EL (cell line): ENCODE measurements at regions not wholly inside any gene's neighbourhood (a gene's known extent, or its start where the extent isn't known, plus 50 kb on each side); places are given as distances from the start of the nearest gene placed in this dataset.
A peak's percentile ranks its signal among the peaks of the same experiment; 100 is the strongest.

Experiments used
- DNase-seq: peaks from one replicate; pipeline ENCODE4 v3.0.0-alpha.2; 2016

DNA sequence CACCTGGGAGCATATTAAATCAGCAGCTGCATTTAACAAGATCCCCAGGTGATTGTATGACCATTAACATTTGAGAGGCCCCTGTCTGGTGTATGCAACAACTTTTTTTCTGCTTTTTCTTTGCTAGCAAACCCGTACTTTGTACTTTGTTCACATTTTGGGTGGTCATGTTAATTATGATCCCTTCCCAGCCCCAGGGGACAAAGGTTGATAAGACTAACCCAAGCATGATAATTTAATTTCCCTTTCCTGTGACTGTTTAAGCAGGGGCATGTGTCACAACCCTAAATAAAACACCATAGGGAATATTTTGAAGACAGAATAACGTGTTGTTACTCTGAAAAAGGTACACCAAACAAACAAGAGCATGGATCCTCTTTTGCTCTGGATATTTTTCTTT lies 332.0 kb downstream of the PCDH18 start:
- DNase-seq: no peak

DNA sequence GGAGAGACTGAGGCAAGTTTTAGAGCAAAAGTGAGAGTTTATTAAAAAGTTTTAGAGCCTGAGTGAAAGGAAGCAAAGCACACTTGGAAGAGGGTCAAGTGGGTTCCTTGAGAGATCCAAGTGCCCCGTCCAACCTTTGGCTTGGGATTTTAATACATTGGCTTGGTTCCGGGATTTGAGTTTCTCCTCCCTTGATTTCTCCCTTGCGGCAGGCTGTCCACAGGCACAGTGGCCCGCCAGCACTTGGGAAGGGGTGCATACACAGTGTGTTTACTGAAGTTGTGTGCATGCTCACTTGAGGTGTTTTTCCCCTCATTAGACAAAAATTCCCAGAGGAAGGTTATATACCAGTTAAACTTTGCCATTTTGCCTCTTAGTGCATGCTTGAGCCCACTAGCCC lies 333.5 kb downstream of the PCDH18 start:
- DNase-seq: no peak

DNA sequence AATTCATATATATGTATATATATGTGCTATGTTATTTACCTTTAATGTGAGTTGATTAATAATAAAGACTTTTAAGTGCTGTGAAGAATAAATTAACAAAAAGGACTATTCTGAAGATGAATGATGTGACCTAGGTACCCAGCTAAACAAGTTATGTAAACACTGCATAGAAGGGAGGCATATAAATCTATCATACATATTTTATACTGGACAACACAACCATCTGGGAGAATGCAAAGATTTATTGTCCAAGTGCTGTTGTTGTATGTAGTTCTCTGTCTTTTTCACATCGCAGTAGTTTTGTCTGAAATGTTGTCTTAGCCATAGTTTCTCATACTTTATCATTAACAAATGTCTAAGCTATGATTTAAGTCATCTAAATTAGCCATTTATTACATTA lies 337.6 kb downstream of the PCDH18 start:
- no peak for DNase-seq

DNA sequence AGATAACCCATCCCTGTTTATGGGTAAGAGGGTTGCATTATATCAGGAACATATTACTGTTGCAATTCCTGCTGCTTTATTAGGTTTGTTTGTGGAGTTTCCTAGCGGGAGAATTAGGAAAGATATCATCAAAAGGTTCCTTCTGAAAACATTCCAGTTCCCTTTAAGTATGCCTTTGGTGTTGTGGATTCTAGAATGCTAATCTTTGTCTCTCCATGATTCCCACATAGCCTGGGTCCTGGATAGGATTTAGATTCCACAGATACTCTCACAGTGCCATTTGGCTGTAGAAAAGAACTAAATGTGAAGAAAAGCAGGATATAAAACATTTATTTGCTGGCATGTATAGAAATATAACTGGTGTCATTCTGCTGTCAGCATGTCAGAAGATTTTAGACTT lies 338.7 kb downstream of the PCDH18 start:
- DNase-seq: no peak

GRCh38 chr4:137181293-137181899 lies 350.9 kb downstream of the PCDH18 start:
- no peak for DNase-seq

GRCh38 chr4:137180349-137180748 lies 351.9 kb downstream of the PCDH18 start:
- no peak for DNase-seq

DNA sequence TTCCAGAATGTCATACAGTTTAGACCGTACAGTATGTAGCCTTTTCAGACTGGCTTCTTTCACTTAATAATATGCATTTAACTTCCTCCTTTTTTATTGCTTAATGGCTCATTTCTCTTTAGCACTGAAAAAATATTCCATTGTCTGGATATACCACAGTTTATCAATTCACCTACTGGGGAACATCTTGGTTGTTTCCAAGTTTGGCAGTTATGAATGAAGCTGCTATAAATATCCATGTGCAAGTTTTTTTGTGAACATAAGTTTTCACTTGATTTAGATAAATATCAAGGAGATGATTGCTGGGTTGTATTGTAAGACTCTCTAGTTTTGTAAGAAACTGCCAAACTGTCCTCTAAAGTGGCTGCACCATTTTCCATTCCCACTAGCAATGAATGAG lies 375.5 kb downstream of the PCDH18 start:
- no peak for DNase-seq

DNA sequence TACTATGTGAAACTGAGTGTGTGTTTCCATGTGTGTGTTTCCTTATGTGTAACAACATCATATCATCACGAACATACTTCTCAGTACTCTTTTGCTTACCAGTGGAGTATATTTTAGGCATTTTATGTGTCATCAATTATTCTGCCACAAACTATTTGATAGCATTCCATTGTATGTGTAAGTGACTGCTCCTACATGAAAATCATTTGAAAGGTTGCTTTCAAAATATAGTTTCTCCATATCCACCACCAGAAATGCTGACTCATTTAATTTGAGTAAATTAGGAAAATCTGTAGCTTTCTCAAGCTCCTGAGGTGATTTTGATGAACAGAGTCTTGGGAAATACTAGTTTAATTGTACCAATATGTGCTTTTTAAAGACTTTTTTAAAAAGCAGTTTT lies 376.2 kb downstream of the PCDH18 start:
- DNase-seq: peak; percentile 72

- no peak for DNase-seq
Observed at GRCh38 chr4:137131201-137131600, 401.1 kb downstream of the PCDH18 start.

- no peak for DNase-seq
Observed at GRCh38 chr4:137129845-137130244, 402.4 kb downstream of the PCDH18 start.

DNA sequence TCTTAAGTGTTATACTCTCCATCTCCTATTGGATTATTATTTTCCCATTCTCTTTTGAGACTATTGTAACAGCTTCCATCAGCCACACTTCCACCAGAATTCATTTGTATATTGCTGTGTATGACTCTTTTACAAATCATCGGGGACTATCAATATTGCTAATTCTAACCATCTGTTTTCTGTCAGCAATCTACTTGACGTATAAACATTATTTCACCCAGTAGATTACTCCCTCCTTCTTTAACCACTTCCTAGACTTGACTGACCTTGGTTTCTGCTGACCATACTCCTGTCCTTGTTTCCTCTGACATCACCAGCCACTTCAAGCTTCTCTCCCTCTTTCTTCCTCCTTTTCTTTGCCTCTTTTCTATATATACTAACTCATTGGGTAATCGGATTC lies 402.9 kb downstream of the PCDH18 start:
- DNase-seq: peak; percentile 1

DNA sequence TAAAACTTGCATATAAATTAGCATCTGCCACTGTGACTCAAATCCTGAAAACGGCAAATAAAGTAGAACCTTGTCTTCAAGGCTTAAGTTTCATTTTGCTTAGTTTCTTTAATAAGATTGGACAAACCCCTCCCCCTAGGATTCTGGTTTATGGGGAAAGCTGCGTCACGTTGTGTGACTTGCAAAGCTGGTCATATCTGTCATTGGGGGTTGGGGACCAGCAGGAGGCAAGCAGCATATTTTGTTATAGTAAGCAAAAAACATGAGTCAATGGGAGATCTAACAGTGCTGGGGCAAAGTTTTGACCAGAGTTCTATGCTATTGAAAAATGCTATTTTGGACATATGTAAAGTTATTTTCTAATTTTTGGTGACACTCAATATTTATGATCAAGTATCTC lies 407.3 kb downstream of the PCDH18 start:
- peak; percentile 68 for DNase-seq

DNA sequence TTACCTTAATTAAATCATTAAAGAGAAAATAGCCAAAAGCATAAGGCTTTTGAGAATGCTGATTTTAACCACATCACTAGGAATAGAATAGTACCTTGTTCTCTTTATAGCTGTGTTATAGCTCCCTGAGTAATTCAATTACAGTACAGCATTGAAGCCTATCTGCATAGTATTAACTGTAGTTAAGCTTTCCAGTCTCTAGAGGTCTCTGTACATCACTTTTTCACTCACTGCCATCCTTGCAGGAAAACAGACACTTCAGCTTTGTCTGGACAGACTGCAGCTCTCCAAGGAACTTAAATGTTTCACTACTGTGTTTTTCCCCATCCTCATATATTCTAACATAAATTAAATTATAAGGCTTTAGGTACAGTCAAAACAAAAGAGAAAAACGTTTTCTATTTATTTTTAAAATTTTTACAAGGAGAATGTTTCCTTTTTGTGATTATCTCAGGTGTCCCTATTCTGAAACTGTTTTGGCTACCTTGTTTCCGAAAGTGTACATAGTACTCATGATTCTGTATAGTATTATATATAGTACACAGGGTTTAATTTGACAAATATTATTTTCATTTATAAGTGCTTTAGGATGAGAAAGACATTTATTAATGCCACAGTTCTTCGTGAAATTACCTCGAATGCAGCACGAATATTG lies 407.9 kb downstream of the PCDH18 start:
- peak; percentile 73 for DNase-seq

DNA sequence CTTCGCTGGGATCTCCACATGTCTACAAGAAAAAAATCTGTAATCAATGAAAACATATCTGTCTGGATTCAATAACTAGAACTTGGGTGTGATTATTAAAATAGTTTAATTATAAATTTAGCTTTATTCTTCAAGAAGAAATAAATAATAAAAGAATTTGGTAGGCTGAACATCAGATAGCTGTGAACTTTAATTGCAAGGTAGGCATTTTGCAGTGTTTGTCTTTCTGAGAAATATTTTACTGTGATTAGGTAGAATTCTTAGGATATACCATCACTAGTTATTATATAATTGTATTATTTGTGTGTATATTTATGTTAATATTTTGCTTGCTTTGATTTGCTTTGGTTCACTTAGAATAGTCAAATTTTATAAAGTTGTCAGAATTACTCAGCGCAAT lies 409.4 kb downstream of the PCDH18 start:
- DNase-seq: no peak

GRCh38 chr4:137116144-137116543 lies 416.1 kb downstream of the PCDH18 start:
- no peak for DNase-seq

GRCh38 chr4:137106733-137107132 lies 425.6 kb downstream of the PCDH18 start:
- no peak for DNase-seq

GRCh38 chr4:137106287-137106686 lies 426.0 kb downstream of the PCDH18 start:
- no peak for DNase-seq

GRCh38 chr4:137090951-137091350 lies 441.3 kb downstream of the PCDH18 start:
- peak; percentile 2 for DNase-seq

DNA sequence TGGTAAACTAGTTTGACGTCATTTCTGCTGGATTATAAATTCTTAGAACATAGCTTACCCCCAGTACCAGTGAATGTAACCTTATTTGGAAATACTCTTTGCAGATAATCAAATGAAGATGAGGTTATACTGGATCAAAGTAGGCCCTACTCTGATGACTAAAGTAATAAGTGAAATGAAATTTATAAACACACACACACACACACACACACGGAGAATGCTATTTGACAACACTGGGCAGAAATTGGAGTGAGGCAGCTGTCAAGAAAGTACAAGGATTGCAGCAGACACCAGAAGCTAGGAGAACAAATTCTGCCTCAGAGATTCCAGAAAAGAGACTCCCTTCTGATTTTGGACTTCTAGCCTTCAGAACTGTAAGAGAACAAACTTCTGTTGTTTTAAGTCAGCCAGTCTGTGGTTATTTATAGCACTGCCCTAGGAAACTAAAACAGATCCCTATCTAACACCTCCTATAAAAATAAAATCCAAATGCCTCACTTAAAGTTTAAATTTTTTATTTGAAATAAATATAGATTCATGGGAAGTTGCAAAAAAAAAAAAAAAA lies 448.6 kb downstream of the PCDH18 start:
- no peak for DNase-seq

DNA sequence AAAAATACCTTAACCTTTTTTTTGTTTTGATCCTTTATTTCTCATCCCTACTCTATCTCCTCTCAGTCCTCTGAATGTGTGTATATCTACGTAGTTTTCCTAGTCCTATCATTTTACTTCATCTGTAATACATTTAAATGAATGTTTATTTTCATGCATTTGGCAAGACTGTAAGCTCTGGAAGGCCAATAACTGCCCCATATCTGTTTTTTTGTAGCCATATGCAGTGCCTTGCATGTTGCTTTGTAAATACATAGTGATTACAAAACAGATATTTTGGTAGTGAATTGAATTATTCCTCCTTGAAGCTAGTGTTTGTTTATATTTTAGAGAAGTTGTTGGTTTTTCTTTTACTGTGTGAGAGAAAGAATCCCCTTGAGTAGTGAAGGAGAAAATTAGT lies 450.2 kb downstream of the PCDH18 start:
- no peak for DNase-seq

- no peak for DNase-seq
Observed at GRCh38 chr4:137076908-137077307, 455.4 kb downstream of the PCDH18 start.

- DNase-seq: no peak
Observed at GRCh38 chr4:137075586-137075985, 456.7 kb downstream of the PCDH18 start.

GRCh38 chr4:137070614-137071013 lies 461.7 kb downstream of the PCDH18 start:
- DNase-seq: no peak

DNA sequence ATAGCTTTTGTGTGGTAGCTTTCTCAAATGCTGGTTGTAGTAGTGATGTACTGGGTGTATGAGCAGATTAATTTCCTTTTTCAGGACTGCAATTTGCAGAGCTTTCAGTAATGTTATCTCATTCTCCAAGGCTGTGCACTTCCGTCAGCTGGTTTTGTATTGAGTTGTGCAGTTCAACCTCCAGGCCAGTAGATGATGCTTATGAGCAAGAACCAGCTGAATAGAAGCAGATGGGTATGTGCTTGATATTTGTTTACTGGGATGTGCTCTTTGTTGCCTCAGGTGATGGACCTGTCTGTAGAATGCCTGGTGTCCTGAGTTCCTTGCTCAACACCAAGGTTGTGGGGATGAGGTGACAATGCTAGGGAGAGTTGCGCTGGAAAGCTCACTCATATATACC lies 462.8 kb downstream of the PCDH18 start:
- DNase-seq: no peak

DNA sequence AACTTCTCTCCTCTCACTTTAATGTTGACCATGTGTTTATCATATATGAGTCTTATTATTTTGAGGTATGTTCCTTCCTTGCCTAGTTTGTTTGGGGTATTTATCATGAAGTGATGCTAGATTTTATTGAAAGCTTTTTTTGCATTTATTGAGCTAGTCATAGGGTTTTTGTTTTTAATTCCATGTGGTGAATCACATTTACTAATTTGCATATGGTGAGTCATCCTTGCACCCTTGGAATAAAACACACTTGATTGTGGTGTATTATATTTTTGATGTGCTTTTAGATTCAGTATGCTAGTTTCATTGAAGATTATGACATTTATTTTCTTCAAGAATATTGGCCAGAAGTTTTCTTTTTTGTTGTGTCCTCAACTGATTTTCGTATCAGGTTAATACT lies 464.6 kb downstream of the PCDH18 start:
- peak; percentile 3 for DNase-seq
